Vagina (tissue), 2 donors: ENCODE measurements at regions not wholly inside any gene's neighbourhood (a gene's known extent, or its start where the extent isn't known, plus 50 kb on each side); places are given as distances from the start of the nearest gene placed in this dataset.

Experiments used
- CTCF ChIP-seq, 3 experiments: fragments of 450-650 bp in 2 of 3; fragments of 200-600 bp in 1 of 3; sonication (generic) in 1 of 3; IDR thresholded peaks; one replicate each; pipeline ENCODE4 v1.5.1; 2017 to 2019; ENCODE audit warnings: antibody characterized with exemption in 3 of 3, mild to moderate bottlenecking in 2 of 3, moderate library complexity in 2 of 3
- POLR2A ChIP-seq, 2 donors: fragments of 450-650 bp; IDR thresholded peaks; one replicate each; pipeline ENCODE4 v1.6.1; 2017; ENCODE audit warnings: antibody characterized with exemption in 2 of 2, mild to moderate bottlenecking in 2 of 2, moderate library complexity in 2 of 2
- POLR2AphosphoS5 ChIP-seq, 2 donors: sonication (generic); formaldehyde crosslinking; IDR thresholded peaks; one replicate each; pipeline ENCODE4 v1.9.0; 2017; ENCODE audit warnings: antibody characterized with exemption in 2 of 2, mild to moderate bottlenecking in 2 of 2, low read depth in 1 of 2; ENCODE audit not compliant: insufficient read depth in 1 of 2

- TF ChIP-seq CTCF (IDR thresholded peaks at IDR 0.05), result no peak
- no peak for TF ChIP-seq POLR2A (IDR thresholded peaks at IDR 0.05)
- no peak for TF ChIP-seq POLR2AphosphoS5 (IDR thresholded peaks at IDR 0.05; ENCODE audit: insufficient read depth in 1 of 2, low read depth in 1 of 2)
These were observed 75.8 kb upstream of the PARD3 start for GRCh38 chr10:34890939-34891338.
